MM.1S (cell line): ENCODE measurements at regions not wholly inside any gene's neighbourhood (a gene's known extent, or its start where the extent isn't known, plus 50 kb on each side); places are given as distances from the start of the nearest gene placed in this dataset.

ENCODE experiments used
- DNase-seq: peaks from one replicate; pipeline ENCODE4 v3.0.0-alpha.2; 2015
- H2AFZ ChIP-seq: fragments of 300-600 bp; sonication (generic); 2 replicates; pipeline ENCODE4 v1.6.0; 2016; ENCODE audit warnings: antibody characterized with exemption, low read length
- H3F3A ChIP-seq: fragments of 300-600 bp; sonication (generic); 2 replicates; pipeline ENCODE4 v1.6.1; 2016; ENCODE audit warnings: mild to moderate bottlenecking, antibody characterized with exemption, low read length, moderate library complexity, mixed read lengths; ENCODE audit not compliant: insufficient read depth
- H3K27ac ChIP-seq: fragments of 300-600 bp; sonication (generic); 2 replicates; pipeline ENCODE4 v1.5.1; 2016; ENCODE audit warnings: mild to moderate bottlenecking, low read length
- H3K27me3 ChIP-seq: fragments of 300-600 bp; sonication (generic); replicated peaks from 2 replicates; pipeline ENCODE4 v1.6.0; 2016; ENCODE audit warnings: low read length; ENCODE audit not compliant: insufficient read depth
- H3K36me3 ChIP-seq: fragments of 300-600 bp; sonication (generic); replicated peaks from 2 replicates; pipeline ENCODE4 v1.6.1; 2016; ENCODE audit warnings: mild to moderate bottlenecking, low read length, mixed read lengths; ENCODE audit not compliant: insufficient read depth
- H3K4me1 ChIP-seq: fragments of 300-600 bp; sonication (generic); 2 replicates; pipeline ENCODE4 v1.6.1; 2016; ENCODE audit warnings: low read length, mixed read lengths
- H3K4me2 ChIP-seq: fragments of 300-600 bp; sonication (generic); 2 replicates; pipeline ENCODE4 v1.6.0; 2016; ENCODE audit warnings: low read depth, low read length
- H3K4me3 ChIP-seq: fragments of 300-600 bp; sonication (generic); 2 replicates; pipeline ENCODE4 v1.5.1; 2016; ENCODE audit warnings: low read length, mixed read lengths
- H3K79me2 ChIP-seq: fragments of 300-600 bp; sonication (generic); 2 replicates; pipeline ENCODE4 v1.6.1; 2016; ENCODE audit warnings: mixed run types, low read length, mixed read lengths
- H3K9ac ChIP-seq: fragments of 300-600 bp; sonication (generic); 2 replicates; pipeline ENCODE4 v1.6.1; 2016; ENCODE audit warnings: low read length, mixed read lengths
- H3K9me2 ChIP-seq: fragments of 300-600 bp; sonication (generic); replicated peaks from 2 replicates; pipeline ENCODE4 v1.6.1; 2016; ENCODE audit warnings: mild to moderate bottlenecking, low read length, mixed read lengths; ENCODE audit not compliant: insufficient read depth
- H3K9me3 ChIP-seq: fragments of 300-600 bp; sonication (generic); replicated peaks from 2 replicates; pipeline ENCODE4 v1.6.1; 2016; ENCODE audit warnings: mild to moderate bottlenecking, low read length, mixed read lengths; ENCODE audit not compliant: insufficient read depth
- H4K20me1 ChIP-seq: fragments of 300-600 bp; sonication (generic); 2 replicates; pipeline ENCODE4 v1.6.1; 2016; ENCODE audit warnings: mild to moderate bottlenecking, low read length, moderate library complexity, mixed read lengths; ENCODE audit not compliant: insufficient read depth
- EZH2 ChIP-seq: fragments of 300-600 bp; sonication (generic); optimal IDR thresholded peaks from 2 replicates; pipeline ENCODE3; 2017; ENCODE audit warnings: low read depth, mild to moderate bottlenecking, antibody characterized with exemption, low read length, mixed read lengths
- EZH2phosphoT487 ChIP-seq: fragments of 300-600 bp; sonication (generic); IDR thresholded peaks from 2 replicates; pipeline ENCODE4 v1.6.1; 2018; ENCODE audit warnings: antibody characterized with exemption, low read length
- TF ChIP-seq, protein P1 (sequence below): fragments of 300-600 bp; sonication (generic); IDR thresholded peaks from 2 replicates; pipeline ENCODE4 v1.5.1; 2016; ENCODE audit warnings: antibody characterized with exemption, low read length, mixed read lengths

DNA sequence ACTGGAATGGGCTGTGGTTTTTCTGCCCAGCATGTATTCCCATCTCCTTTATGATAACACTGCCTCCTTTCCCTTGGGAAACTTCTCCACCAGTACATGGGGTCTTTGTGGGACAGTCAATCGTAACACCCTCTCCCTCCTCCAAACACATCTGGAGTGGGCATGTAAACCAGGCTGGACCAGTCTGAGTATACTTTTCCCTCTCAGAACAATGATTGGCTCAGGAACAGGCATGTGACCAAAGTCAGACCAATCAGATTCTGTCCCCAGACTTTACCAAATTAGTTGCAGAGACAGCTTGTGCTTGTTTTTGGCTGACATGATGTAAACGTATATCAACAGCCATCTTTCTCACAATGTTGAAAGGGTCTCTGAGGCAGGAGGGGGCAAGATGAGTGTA lies 97.1 kb upstream of the CRBN start:
- H3K4me3 ChIP-seq = no peak overlapping the region
- TF ChIP-seq, protein P1, sequence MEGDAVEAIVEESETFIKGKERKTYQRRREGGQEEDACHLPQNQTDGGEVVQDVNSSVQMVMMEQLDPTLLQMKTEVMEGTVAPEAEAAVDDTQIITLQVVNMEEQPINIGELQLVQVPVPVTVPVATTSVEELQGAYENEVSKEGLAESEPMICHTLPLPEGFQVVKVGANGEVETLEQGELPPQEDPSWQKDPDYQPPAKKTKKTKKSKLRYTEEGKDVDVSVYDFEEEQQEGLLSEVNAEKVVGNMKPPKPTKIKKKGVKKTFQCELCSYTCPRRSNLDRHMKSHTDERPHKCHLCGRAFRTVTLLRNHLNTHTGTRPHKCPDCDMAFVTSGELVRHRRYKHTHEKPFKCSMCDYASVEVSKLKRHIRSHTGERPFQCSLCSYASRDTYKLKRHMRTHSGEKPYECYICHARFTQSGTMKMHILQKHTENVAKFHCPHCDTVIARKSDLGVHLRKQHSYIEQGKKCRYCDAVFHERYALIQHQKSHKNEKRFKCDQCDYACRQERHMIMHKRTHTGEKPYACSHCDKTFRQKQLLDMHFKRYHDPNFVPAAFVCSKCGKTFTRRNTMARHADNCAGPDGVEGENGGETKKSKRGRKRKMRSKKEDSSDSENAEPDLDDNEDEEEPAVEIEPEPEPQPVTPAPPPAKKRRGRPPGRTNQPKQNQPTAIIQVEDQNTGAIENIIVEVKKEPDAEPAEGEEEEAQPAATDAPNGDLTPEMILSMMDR = no peak
- TF ChIP-seq EZH2phosphoT487 (no peak), EZH2 (no peak)

GRCh38 chr3:3264796-3265195 lies 85.3 kb upstream of the CRBN start:
- Histone ChIP-seq H3K9me3 (no peaks in the 10 kb centered on the region), H3K4me3 (no peak overlapping the region), H3K27me3 (no peaks in the 10 kb centered on the region), H3K9me2 (no peaks in the 10 kb centered on the region), H3K9ac (no peak overlapping the region), H3K79me2 (no peaks in the 10 kb centered on the region), H3F3A (no peaks in the 10 kb centered on the region), H3K36me3 (no peaks in the 10 kb centered on the region), H3K4me2 (no peak overlapping the region), H3K27ac (no peak overlapping the region), H3K4me1 (no peaks in the 10 kb centered on the region), H4K20me1 (no peaks in the 10 kb centered on the region), H2AFZ (no peak overlapping the region)
- DNase-seq = no peak
- TF ChIP-seq, protein P1 = no peak
- TF ChIP-seq EZH2 (no peak), EZH2phosphoT487 (no peak)

More for the DNA sequence above, 97.1 kb upstream of the CRBN start:
- Histone ChIP-seq H3K4me2 (no peak overlapping the region), H3K27ac (no peak overlapping the region), H3K4me1 (peaks cover 6% of the 10 kb centered on the region; the same call in 1 of the 2 replicates), H3K9ac (no peak overlapping the region), H2AFZ (no peak overlapping the region), H4K20me1 (no peaks in the 10 kb centered on the region), H3F3A (no peaks in the 10 kb centered on the region), H3K27me3 (no peaks in the 10 kb centered on the region), H3K36me3 (no peaks in the 10 kb centered on the region), H3K79me2 (no peaks in the 10 kb centered on the region), H3K9me2 (no peaks in the 10 kb centered on the region), H3K9me3 (no peaks in the 10 kb centered on the region)
- no peak for DNase-seq

GRCh38 chr3:3260870-3261269 lies 81.4 kb upstream of the CRBN start:
- Histone ChIP-seq H3K4me3 (no peak overlapping the region), H3K4me2 (no peak overlapping the region), H3K9ac (no peak overlapping the region), H3K9me3 (no peaks in the 10 kb centered on the region), H3K9me2 (no peaks in the 10 kb centered on the region), H3F3A (no peaks in the 10 kb centered on the region), H3K27me3 (no peaks in the 10 kb centered on the region), H2AFZ (no peak overlapping the region), H4K20me1 (no peaks in the 10 kb centered on the region), H3K27ac (no peak overlapping the region), H3K4me1 (no peaks in the 10 kb centered on the region), H3K36me3 (no peaks in the 10 kb centered on the region), H3K79me2 (no peaks in the 10 kb centered on the region)
- no peak for DNase-seq
- TF ChIP-seq EZH2phosphoT487 (no peak), EZH2 (no peak)
- TF ChIP-seq, protein P1 = no peak
